Inflammatory macrophage (primary cell): ENCODE measurements at regions not wholly inside any gene's neighbourhood (a gene's known extent, or its start where the extent isn't known, plus 50 kb on each side); places are given as distances from the start of the nearest gene placed in this dataset.

ENCODE experiments used
- DNase-seq, 2 donors: peaks; one replicate each; pipeline ENCODE4 v3.0.0-alpha.2; 2020 to 2022

DNA sequence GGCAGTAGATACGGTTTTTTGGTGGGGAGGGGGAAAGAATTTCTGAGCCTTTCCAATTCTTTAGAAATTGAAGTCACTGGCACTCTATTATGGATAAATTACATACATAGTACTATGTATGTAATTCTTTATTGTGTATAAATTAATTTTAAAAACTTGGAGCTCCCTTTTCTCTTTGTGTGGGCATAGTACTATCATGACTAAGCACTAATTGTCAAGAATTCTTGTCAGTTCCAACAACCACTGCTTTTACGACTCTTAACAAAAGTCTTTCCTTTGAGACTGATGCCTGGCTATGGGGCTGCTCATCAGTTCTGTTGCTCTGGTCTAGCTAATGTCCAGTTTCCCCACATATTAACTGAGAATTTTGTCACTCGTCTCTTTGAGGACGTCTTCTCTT lies 365.3 kb upstream of the RNF32 start:
- DNase-seq: no peak

DNA sequence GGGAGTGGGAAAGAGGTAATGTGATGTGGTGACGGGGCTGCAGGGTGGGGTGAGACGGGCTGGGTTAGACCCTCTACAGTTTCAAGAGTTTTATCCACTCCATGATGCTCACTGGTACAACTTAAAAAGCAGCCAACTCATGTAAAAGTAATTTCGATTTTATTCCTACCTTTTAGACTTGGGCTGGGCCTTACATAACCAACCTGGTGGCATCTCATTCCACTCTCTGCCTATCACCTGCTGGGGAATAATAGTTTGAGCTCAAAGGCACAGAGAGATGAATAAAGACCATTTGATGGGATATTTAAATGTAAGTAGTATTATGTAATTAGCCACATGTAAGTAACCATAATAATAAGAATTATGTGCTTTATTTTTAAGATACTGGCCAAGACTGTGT lies 366.0 kb upstream of the RNF32 start:
- DNase-seq: no peak

DNA sequence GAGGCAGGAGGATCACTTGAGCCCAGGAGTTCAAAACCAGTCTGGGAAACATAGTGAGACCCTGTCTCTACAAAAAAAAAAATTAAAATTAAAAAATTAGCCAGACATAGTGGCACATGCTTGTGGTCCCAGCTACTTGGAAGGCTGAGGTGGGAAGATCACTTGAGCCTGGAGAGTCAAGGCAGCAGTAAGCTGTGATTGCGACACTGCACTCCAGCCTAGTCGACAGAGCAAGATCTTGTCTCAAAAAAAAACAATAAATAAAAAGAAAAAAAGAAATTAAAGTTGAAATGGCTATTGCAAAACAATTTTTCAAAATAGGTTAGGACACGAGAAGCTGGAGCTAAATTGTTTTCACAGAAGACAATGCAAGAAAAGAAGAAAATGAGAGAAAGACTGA lies 379.0 kb upstream of the RNF32 start:
- DNase-seq: no peak

DNA sequence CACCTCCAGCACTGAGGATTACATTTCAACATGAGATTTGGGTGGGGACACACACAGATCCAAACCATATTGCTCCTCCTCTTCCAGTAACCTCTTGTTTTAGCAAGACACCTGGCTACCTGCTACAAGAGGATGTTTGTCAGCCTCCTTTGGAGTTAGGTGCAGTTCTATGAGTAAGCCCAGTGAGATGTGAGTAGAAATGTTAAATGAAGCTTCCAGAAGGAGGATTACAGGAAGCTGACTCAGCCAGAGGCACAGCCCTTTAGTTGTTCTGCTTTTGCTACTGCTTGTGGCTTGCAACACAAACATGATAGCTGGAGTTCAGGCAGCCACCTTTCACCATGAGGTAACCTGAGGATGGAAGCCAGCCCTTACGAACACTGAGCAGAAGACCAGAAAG lies 382.7 kb upstream of the RNF32 start:
- no peak for DNase-seq

DNA sequence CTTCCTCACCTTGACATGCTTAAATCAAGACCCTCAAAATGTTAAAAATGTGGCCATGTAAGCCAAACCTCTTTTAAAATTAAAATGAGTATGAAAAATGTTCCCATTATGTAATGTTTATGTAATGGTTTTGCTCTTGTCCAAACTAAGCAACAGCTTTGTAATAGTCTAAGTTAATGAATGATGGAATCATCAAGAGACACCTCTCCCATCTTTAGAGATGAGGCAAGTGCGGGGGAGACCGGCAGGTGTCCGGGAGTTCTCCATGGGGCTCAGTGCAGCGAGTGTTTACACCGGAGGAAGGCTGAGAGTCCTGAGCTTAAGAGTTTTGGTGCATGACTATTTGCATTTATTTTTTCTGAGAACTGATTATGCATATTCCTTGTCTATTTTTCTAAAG lies 384.9 kb upstream of the RNF32 start:
- DNase-seq: no peak

DNA sequence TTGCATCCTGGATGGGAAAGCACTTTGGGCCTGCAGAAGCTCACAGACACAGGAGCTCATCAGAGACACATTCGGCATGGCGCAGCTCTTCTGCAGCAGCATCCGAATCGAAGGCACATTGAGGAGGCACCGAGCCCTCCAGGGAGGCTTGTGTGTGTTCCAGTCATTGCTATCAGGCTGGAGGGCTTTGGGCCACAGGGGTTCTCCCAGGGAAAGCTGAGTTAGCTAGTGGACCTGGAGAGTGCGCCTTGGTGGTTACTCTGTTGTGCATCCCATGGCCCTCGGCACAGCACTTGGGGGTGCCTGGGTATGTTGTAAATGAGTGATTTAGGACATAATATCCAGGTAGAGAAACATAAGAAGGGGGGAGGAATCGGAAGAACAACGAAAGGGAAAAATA lies 388.7 kb upstream of the RNF32 start:
- no peak for DNase-seq

DNA sequence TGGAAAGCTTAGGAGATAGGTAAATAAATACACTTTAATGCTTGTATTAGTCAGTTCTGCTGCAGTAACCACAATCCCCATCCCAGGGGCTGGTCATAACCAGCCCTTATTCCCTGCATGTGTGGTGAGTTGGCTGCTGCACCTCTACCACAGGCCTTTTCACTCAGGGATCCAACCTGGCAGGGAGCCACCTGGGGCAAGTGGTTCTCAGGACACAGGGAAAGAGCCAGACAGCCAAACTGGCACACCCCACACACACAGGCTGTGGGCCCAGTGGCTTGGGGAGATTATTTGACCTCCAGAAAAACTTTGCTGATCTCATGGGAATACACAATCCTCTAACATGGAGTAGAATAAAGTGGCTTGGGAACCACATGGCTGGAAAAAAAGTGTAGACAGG lies 400.0 kb upstream of the RNF32 start:
- no peak for DNase-seq

DNA sequence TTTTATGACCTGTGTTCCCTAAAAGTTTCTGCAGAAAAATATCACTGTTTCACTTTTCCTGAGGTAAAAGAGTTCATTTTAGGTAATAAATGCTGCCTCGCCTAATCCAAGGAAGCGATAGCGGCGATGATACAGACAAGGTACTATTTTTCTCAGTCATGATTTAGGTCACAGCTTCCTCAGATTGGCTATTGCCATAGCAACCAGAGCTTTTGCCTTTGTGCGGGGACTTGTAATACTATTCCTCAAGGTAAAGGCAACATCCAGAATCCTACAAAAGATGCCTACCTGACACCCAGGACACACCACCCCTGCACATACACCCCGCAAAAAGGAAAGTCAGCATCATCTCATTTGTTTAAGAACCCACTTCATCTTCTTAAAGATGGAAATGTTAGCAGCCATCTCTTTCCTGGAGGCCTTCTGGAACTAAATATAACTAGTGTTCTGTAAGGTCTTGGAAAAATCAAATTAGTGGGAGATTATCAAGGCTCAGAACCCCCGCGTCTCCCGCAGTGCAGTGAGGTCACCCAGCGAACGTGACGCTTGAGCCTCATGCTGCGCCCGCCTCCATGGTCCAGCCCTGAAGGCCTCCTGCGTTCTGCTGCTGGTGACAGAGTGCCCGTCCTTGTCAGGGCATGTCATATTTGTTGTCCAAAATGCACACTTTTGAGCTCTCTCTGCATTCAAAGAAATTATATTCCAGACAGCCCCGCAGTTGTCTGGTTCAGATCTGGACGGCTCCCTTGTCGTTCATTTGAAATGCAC lies 402.0 kb upstream of the RNF32 start:
- no peak for DNase-seq

DNA sequence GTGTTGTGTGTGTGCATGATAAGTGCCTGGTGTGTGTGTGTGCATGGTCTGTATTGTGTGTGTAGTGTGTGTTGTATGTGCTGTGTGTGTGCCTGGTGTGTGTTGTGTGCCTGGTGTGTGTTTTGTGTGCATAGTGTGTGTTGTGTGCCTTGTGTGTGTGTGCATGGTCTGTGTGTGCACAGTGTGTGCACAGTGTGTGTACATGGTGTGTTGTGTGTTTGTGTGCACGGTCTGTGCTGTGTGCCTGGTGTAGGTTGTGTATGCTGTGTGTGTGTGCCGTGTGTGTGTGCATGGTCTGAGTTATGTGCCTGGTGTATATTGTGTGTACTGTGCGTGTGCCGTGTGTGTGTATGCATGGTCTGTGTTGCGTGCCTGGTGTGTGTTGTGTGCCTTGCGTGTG lies 403.0 kb upstream of the RNF32 start:
- DNase-seq: no peak

DNA sequence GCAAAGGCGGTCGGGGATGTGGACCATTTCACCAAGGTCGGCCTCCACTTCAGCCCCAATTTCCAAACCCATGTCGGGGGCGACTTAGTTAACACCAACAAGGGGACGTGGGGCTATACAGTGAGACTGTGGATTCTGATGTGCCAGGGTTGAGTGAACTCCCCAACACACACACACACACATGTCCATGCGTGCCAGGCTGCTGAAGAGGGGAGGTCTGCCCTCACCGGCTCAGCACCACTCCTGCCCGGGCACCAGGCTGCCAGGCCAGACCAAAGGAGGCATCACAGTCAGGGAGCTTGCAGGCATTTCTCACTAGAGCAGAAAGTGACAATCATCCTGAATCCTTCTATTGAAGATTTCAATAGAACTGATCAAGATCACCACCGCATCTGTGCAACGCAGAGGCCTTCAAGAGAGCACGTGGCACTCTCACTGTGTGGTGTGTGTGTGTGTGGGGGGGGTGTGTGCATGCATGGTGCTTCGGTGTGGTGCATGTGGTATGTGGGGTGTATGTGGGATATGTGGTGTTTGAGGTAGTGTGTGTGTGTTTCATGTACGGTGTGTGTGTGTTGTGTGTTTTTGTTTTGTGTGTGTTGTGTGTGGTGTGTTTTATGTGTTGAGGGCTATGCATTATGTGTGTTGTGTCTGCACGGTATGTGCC lies 403.5 kb upstream of the RNF32 start:
- DNase-seq: no peak

DNA sequence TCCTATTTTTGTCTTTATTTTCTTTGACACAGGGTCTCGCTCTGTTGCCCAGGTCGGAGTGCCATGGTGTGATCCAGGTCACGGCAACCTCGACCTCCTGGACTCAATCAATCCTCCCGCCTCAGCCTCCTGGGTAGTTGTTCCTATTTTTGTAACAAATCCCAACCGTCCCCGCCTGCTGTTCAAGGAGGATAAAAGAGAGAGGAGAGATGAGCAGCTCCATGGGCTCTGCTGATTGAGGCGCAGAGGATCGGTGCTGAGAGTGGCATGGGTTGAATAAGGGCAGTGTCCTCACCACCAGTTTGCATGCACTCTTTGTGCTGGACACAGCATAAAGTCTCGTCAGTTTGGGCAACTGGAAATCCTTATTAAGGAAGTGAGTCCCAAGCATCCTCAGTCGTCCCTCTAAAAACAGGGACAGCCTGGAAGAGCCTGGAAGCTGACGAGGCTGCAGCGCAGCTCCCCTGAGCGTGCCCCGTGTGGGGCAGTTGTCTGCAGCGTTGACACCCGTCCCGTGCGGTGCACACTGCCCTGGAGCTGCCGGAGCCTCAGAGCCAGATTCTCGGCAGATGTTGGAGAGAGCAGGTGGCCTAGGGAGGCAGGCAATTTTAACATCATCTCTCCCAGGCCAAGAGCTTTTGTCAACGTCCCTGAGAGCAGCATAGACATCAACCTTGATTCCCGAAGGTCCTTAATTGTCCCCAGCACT lies 404.2 kb upstream of the RNF32 start:
- DNase-seq: no peak

DNA sequence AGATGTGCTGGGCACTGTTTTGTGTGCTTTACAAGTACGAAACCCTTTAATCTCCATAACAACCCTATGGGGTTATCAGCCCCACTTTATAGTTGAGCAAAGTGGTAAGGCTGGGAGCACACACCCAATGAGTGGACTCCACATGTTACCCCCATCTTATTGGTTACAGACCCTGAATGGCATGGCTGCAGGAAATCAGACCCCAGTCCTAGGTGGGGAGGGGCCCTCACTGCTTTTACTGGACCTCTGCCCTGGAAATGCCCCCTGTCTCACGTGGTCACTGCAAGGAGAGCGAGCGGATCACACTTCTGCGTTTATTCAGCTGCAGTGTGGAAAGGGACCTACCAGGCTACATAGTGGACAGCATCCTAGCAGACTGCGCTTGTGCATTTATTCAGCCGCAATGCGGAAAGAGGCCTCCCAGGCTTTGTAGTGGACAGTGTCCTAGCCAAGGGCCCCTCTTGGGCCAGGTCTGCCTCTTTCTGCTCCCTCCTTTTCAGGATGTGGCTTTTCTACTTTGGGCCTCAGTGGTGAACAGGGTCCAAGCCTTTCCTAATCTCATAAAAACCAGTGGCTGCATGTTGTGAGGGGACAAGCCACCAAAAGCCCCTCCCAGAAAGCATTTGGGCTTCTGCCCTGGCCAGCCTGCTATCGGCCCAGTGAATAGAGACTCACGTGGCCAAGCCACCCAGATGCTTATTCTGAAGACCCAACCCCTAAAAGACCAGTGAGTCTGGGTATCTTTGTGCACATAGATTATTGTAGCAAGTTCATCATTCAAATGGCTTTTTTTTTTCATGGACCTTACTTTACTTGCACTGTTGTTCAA lies 405.7 kb upstream of the RNF32 start:
- DNase-seq: no peak

DNA sequence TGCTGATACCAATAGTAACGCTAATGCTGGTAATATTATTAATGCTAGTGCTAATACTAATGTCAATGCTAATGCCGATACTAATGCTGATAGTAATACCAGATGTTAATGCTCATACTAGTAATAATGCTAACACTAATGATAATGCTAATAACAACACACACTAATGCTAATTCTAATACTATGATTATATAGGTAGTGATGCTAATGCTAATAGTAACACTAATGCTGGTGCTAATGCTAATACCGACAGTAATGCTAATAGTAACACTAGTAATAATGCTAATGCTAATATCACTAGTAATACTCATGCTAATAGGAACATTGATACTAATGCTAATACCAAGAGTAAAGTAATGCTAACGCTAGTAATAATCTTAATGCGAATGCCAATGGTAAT lies 406.4 kb upstream of the RNF32 start:
- no peak for DNase-seq

DNA sequence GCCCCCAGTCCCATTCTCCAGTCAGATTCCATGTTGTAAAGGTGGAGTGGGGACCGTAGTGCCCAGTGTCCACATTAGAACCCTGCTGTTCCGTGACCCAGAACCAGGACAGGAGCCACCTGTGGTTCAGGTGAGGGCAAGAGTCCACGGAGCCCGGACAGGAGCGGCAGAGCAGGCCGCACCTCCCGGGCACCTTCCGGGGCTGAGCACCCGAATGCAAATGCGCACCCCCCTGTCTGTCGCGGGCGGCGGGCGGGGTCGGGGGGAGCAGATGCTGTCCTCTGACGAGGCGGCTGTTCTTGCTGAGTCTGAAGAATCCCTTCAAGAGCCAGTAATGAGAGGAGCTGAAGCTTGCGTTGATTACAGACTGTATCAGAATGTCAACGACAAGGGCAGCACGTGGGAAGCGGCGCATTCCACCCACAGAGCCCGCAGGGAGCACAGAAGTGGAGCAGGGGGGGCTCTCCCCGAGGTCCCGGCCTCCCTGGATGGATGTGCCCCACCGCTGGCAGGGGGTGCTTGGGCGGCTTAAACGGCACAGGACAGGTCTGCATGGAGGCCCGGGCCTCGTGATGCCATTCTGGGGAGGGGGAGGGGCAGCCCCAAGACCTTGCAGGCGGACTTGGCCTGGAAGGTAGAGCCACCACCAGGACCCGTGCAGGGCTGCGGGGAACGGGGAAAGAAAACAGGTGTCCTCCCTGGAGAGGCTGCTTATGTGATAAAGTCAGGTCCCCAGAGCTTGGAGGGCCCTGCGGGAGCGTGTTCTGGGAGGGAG lies 407.5 kb upstream of the RNF32 start:
- DNase-seq: no peak

DNA sequence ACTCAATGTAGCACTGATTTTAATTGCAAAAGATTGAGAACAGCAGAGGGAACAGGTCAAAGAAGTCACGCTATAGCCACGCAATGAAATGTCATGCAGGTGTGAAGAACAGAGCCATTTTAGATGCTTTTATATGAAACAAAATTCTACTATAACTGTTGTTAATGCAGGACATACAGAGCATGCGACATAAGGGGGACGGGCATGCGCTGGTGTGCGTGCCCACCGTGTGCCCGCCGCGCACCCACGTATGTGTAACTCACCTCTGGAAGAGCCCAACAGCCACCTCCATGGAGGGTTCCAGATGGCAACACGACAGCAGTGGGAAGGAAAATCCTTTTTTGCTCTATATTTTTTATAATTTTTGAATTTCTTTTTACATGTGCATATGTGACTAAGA lies 410.0 kb upstream of the RNF32 start:
- no peak for DNase-seq

DNA sequence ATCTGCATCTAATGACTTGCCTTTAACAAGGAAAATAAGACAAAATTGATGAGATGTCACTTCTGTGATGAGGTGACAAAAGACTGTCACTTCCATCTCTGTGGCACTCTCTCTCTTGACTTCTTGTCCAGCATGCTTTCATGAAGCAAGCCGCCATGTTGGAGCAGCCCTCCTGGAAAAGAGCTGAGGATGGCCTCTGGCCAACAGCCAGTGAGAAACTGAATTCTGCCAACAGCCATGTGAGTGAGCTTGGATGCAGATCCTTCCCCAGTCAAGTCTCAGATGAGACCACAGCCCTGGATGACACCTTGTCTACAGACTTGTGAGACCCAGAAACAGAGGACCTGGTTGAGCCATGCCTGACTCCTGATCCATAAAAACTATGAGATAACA lies 412.6 kb upstream of the SHH start:
- no peak for DNase-seq

DNA sequence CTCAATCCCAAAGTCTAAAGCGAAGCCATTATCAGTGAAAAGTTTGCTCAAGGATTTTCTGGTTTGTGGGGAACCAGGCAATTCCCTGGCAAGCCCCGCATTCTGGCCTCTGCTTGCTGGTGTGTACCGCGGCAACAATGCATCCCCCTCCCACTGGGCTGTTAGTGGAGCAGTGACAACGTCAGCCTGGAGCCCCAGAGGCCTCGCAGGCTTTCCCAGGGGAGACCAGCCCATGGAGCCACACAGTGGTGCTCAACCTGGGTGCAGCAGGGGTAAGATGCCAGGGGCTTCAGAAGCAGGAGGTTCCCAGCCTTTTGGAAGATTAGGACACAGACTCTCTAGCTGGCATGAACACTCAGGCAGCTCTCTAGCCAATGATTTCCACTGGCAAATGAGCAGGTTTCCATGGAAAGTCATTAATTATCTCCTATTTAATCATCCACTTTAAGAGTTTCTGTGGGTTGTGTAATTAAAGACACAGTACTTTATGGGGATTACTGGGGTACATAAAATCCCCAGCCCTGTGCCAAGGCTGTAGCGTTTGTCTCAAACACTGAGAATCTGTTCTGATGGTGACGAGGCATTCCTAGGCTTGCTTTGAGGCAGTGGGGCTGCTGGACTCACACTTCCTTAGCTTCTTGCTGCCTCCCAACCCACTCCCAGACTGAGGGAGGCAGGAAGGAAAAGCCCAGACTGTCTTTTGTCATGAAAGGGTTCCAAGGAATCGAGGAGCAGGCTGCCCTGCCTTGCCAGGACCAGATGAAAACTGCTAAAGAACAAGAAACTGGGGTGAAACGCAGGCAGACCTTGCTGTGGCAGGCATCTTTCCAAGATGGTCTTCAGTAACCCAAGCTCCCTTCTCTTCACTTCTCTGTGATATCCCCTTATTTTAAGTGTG lies 411.9 kb upstream of the SHH start:
- DNase-seq: no peak

DNA sequence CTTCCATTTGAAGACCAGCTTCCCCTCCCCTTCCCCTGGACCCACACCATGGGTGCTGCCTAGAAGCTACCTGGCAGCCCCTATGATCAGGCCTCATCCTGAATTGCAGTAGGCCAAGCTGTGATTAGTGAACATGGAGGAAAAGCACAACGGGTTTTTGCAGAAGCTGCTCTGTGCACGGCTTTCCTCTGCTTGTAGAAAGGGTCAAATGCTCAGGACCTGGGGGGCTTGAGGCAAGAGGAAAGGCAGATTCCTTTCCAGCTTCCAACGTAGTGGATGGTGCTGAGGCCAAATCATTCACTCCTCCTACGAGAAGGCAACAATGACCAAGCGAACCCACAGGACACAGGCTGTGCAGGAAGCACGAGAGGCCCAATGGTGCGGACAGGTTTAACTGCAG lies 410.3 kb upstream of the SHH start:
- no peak for DNase-seq

DNA sequence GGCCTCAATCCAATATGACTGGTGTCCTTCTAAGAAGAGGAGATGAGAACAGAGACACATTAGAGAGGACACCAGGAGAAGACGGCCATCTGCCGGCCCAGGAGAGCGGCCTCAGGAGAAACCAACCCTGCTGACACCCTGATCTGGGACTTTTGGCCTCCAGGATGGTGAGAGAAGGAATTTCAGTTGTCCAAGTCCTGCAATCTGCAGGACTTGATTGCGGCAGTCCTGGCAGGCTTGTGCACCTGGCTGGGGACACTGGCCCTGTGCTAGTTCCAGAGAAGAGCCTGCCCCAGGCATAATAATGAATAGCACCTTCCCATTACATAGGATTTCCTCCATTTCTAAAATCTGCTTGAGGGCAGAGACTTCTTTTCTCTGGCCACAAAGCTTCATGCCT lies 409.9 kb upstream of the SHH start:
- no peak for DNase-seq

DNA sequence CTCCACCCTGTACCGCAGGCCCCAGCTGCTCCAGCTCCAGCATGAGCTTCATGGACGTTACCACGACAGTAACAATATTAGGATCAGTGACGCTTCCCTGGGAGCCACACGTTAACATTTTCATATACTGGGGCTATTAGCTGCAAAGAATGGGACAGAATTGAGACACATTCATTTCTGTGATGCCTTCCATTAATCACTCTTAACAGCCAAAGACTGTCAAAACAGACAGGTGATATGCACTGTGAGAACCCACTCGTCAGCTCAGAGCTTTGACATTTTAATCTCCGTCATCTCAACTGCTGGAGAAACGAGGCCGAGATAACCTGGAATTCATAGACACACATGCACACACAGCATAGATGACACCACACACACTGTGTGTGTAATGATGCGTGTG lies 408.4 kb upstream of the SHH start:
- no peak for DNase-seq

DNA sequence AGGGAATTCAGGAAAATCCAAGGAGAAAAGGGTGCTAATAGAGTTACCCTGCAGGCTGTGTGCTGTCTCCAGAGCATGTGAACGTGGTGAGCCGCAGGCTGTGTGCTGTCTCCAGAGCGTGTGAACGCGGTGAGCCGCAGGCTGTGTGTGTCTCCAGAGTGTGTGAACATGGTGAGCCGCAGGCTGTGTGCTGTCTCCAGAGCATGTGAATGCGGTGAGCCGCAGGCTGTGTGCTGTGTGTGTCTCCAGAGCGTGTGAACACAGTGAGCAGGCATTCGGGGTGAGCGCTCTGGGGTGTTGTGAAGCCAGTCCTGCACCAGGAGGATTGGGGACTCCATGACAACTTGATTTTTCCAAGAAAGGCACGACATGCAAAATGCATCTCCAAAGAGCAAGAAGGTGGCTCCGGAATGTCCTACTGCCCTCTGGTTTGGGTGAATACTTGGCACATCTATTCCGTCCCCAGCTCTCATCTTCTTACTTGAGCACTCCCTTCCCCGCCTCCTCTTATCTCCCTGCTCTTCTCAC lies 407.9 kb upstream of the SHH start:
- no peak for DNase-seq
